ENCODE measurements at regions not wholly inside any gene's neighbourhood (a gene's known extent, or its start where the extent isn't known, plus 50 kb on each side); places are given as distances from the start of the nearest gene placed in this dataset.

GRCh38 chr2:241976296-241976695, 106.8 kb downstream of the RTP5 start:
- H3K36me3 Mint-ChIP-seq, result peaks cover 11% of the 10 kb centered on the region
- H3K27ac Mint-ChIP-seq, result no peak overlapping the region
- no peaks in the 10 kb centered on the region for H3K27me3 Mint-ChIP-seq (ENCODE audit: low read depth)
- TF ChIP-seq CTCF (IDR thresholded peaks at IDR 0.05; ENCODE audit: unreplicated experiment), result no peak
- H3K9me3 Mint-ChIP-seq, result no peaks in the 10 kb centered on the region
- no peak overlapping the region for H3K4me3 Mint-ChIP-seq
- no peak for DNase-seq (ENCODE audit: low spot score in 2 of 2, unreplicated experiment in 2 of 2)
- peaks cover 8% of the 10 kb centered on the region for H3K4me1 Mint-ChIP-seq

GRCh38 chr2:241977557-241978300, 108.2 kb downstream of the RTP5 start:
- DNase-seq (ENCODE audit: low spot score in 2 of 2, unreplicated experiment in 2 of 2), result no peak

GRCh38 chr2:241978670-241979069, 109.1 kb downstream of the RTP5 start:
- Mint-ChIP-seq H3K4me3 (no peak overlapping the region), H3K36me3 (no peaks in the 10 kb centered on the region), H3K27me3 (ENCODE audit: low read depth) (no peaks in the 10 kb centered on the region), H3K4me1 (peaks cover 8% of the 10 kb centered on the region), H3K9me3 (no peaks in the 10 kb centered on the region), H3K27ac (no peak overlapping the region)
- no peak for DNase-seq (ENCODE audit: low spot score in 2 of 2, unreplicated experiment in 2 of 2)
- no peak for TF ChIP-seq CTCF (IDR thresholded peaks at IDR 0.05; ENCODE audit: unreplicated experiment)

More at GRCh38 chr2:241977557-241978300, 108.2 kb downstream of the RTP5 start:
- TF ChIP-seq CTCF (IDR thresholded peaks at IDR 0.05; ENCODE audit: unreplicated experiment), result no peak
- no peaks in the 10 kb centered on the region for H3K9me3 Mint-ChIP-seq
- H3K27ac Mint-ChIP-seq, result no peak overlapping the region
- no peaks in the 10 kb centered on the region for H3K27me3 Mint-ChIP-seq (ENCODE audit: low read depth)
- H3K4me3 Mint-ChIP-seq, result no peak overlapping the region
- H3K36me3 Mint-ChIP-seq, result peaks cover 7% of the 10 kb centered on the region
- peaks cover 8% of the 10 kb centered on the region for H3K4me1 Mint-ChIP-seq

GRCh38 chr2:241980193-241980592, 110.7 kb downstream of the RTP5 start:
- H3K36me3 Mint-ChIP-seq, result no peaks in the 10 kb centered on the region
- H3K9me3 Mint-ChIP-seq, result no peaks in the 10 kb centered on the region
- DNase-seq (ENCODE audit: low spot score in 2 of 2, unreplicated experiment in 2 of 2), result no peak
- no peaks in the 10 kb centered on the region for H3K27me3 Mint-ChIP-seq (ENCODE audit: low read depth)
- H3K4me1 Mint-ChIP-seq, result peaks cover 8% of the 10 kb centered on the region
- no peak overlapping the region for H3K27ac Mint-ChIP-seq
- TF ChIP-seq CTCF (IDR thresholded peaks at IDR 0.05; ENCODE audit: unreplicated experiment), result no peak
- H3K4me3 Mint-ChIP-seq, result no peak overlapping the region

- no peaks in the 10 kb centered on the region for H3K36me3 Mint-ChIP-seq
- no peaks in the 10 kb centered on the region for H3K9me3 Mint-ChIP-seq
- no peak overlapping the region for H3K4me3 Mint-ChIP-seq
- H3K27me3 Mint-ChIP-seq (ENCODE audit: low read depth), result peaks cover 3% of the 10 kb centered on the region
- no peak for DNase-seq (ENCODE audit: low spot score in 2 of 2, unreplicated experiment in 2 of 2)
- peaks cover 3% of the 10 kb centered on the region for H3K4me1 Mint-ChIP-seq
- no peak overlapping the region for H3K27ac Mint-ChIP-seq
- TF ChIP-seq CTCF (IDR thresholded peaks at IDR 0.05; ENCODE audit: unreplicated experiment), result no peak
Measured at GRCh38 chr2:241981076-241981700, 111.7 kb downstream of the RTP5 start.

All from mesothelial cell of epicardium (in vitro differentiated cells).